Lower leg skin (tissue), 3 donors: ENCODE measurements at regions not wholly inside any gene's neighbourhood (a gene's known extent, or its start where the extent isn't known, plus 50 kb on each side); places are given as distances from the start of the nearest gene placed in this dataset.

Source experiments
- CTCF ChIP-seq, 3 donors: fragments of 450-650 bp; IDR thresholded peaks; one replicate each; pipeline ENCODE4 v1.5.1; 2016; ENCODE audit warnings: antibody characterized with exemption in 3 of 3, mild to moderate bottlenecking in 3 of 3, moderate library complexity in 2 of 3
- POLR2A ChIP-seq, 2 donors: fragments of 450-650 bp; IDR thresholded peaks; one replicate each; pipeline ENCODE4 v1.6.1; 2016 to 2017; ENCODE audit warnings: antibody characterized with exemption in 2 of 2, mild to moderate bottlenecking in 1 of 2, moderate library complexity in 1 of 2

- TF ChIP-seq CTCF (IDR thresholded peaks at IDR 0.05) (no peak), POLR2A (IDR thresholded peaks at IDR 0.05) (no peak)
These were observed 129.7 kb upstream of the MTAP start for GRCh38 chr9:21672761-21673160.
